Neuronal stem cell (in vitro differentiated cells): ENCODE measurements at regions not wholly inside any gene's neighbourhood (a gene's known extent, or its start where the extent isn't known, plus 50 kb on each side); places are given as distances from the start of the nearest gene placed in this dataset.

Experiments
- DNase-seq: peaks from one replicate; pipeline ENCODE4 v3.0.0-alpha.2; 2013; ENCODE audit warnings: low spot score
- H2AFZ ChIP-seq: one replicate; pipeline ENCODE4 v1.6.1; 2013; ENCODE audit warnings: mild to moderate bottlenecking, low read length, inconsistent platforms
- H2AK5ac ChIP-seq: 2 replicates; pipeline ENCODE4 v1.6.1; 2013; ENCODE audit warnings: low read depth, mild to moderate bottlenecking, inconsistent platforms, low read length, moderate library complexity, mixed read lengths
- H2BK120ac ChIP-seq: 2 replicates; pipeline ENCODE4 v1.6.1; 2013; ENCODE audit warnings: low read depth, mild to moderate bottlenecking, inconsistent platforms, low read length, moderate library complexity, mixed read lengths
- H2BK12ac ChIP-seq: one replicate; pipeline ENCODE4 v1.6.1; 2013; ENCODE audit warnings: low read length, inconsistent platforms
- H2BK15ac ChIP-seq: 2 replicates; pipeline ENCODE4 v1.6.1; 2013; ENCODE audit warnings: mild to moderate bottlenecking, low read length, inconsistent platforms, mixed read lengths
- H2BK5ac ChIP-seq: one replicate; pipeline ENCODE4 v1.6.1; 2013; ENCODE audit warnings: inconsistent platforms, mild to moderate bottlenecking, low read length, moderate library complexity
- H3K14ac ChIP-seq: one replicate; pipeline ENCODE4 v1.6.1; 2013; ENCODE audit warnings: low read length, inconsistent platforms
- H3K18ac ChIP-seq: 2 replicates; pipeline ENCODE4 v1.6.1; 2013; ENCODE audit warnings: low read length, inconsistent platforms
- H3K23ac ChIP-seq: 2 replicates; pipeline ENCODE4 v1.6.1; 2013; ENCODE audit warnings: low read depth, mild to moderate bottlenecking, mixed read lengths, low read length, inconsistent platforms; ENCODE audit not compliant: poor library complexity
- H3K27ac ChIP-seq: replicated peaks from 3 replicates; pipeline ENCODE4 v1.5.1; 2013; ENCODE audit warnings: low read length, inconsistent platforms
- H3K27me3 ChIP-seq, 3 experiments: 2 replicates each; pipeline ENCODE4 v1.6.1; 2013; ENCODE audit warnings: low read length in 3 of 3, mild to moderate bottlenecking in 2 of 3, inconsistent platforms in 1 of 3, low read depth in 1 of 3, mixed read lengths in 1 of 3, moderate library complexity in 1 of 3; ENCODE audit not compliant: control insufficient read depth in 3 of 3, insufficient read depth in 3 of 3
- H3K36me3 ChIP-seq, 2 donors: replicated peaks in 1 of 2; 2 replicates each; pipeline ENCODE4 v1.6.1; 2013; ENCODE audit warnings: low read length in 2 of 2; ENCODE audit not compliant: control insufficient read depth in 2 of 2, insufficient read depth in 2 of 2
- H3K4ac ChIP-seq: 2 replicates; pipeline ENCODE4 v1.6.1; 2013; ENCODE audit warnings: inconsistent platforms, mild to moderate bottlenecking, low read length, moderate library complexity
- H3K4me1 ChIP-seq, 2 donors: 1 replicate in 1 of 2; 2 replicates in 1 of 2; pipeline ENCODE4 v1.6.1; 2013; ENCODE audit warnings: low read length in 2 of 2, low read depth in 1 of 2; ENCODE audit not compliant: control insufficient read depth in 2 of 2, insufficient read depth in 1 of 2
- H3K4me2 ChIP-seq: one replicate; pipeline ENCODE4 v1.6.1; 2013; ENCODE audit warnings: mild to moderate bottlenecking, low read length, inconsistent platforms; ENCODE audit not compliant: insufficient read depth, poor library complexity, severe bottlenecking
- H3K4me3 ChIP-seq, 2 donors: 2 replicates each; pipeline ENCODE4 v1.5.1; 2013; ENCODE audit warnings: low read length in 2 of 2, mild to moderate bottlenecking in 2 of 2, inconsistent platforms in 1 of 2, moderate library complexity in 1 of 2
- H3K79me1 ChIP-seq: one replicate; pipeline ENCODE4 v1.6.1; 2013; ENCODE audit warnings: low read depth, mild to moderate bottlenecking, inconsistent platforms, low read length, moderate library complexity
- H3K9ac ChIP-seq: one replicate; pipeline ENCODE4 v1.6.1; 2013; ENCODE audit warnings: mild to moderate bottlenecking, low read depth, low read length, inconsistent platforms; ENCODE audit not compliant: poor library complexity
- H3K9me3 ChIP-seq, 2 donors: replicated peaks in 1 of 2; 2 replicates each; pipeline versions ENCODE3 to v1.6.1; 2013; ENCODE audit warnings: low read length in 2 of 2, mild to moderate bottlenecking in 2 of 2, inconsistent platforms in 1 of 2, low read depth in 1 of 2, mixed read lengths in 1 of 2, moderate library complexity in 1 of 2; ENCODE audit not compliant: control insufficient read depth in 2 of 2, insufficient read depth in 1 of 2
- H4K8ac ChIP-seq: one replicate; pipeline ENCODE4 v1.6.1; 2013; ENCODE audit warnings: low read depth, mild to moderate bottlenecking, inconsistent platforms, low read length, moderate library complexity
- H4K91ac ChIP-seq: one replicate; pipeline ENCODE4 v1.6.1; 2013; ENCODE audit warnings: low read length, low read depth, mild to moderate bottlenecking, inconsistent platforms; ENCODE audit not compliant: poor library complexity
- WGBS, 2 donors: extraction: QIAGEN DNeasy Blood & Tissue Kit; methylation state at CpG; one replicate each; pipeline ENCODE4 v1.1.7; 2013; ENCODE audit warnings: missing lambda C conversion rate in 2 of 2, mixed read lengths in 1 of 2; ENCODE audit not compliant: insufficient read length in 2 of 2, insufficient replicate concordance in 1 of 2; ENCODE audit errors: extremely low coverage in 2 of 2; 5-methylcytosine and 5-hydroxymethylcytosine counted together

GRCh38 chr6:164520916-164521315, 788.5 kb downstream of the C6orf118 start:
- Histone ChIP-seq H3K4ac (no peak overlapping the region), H3K79me1 (no peaks in the 10 kb centered on the region), H3K9ac (no peak overlapping the region), H2AK5ac (no peak overlapping the region), H3K9me3 (peaks cover 3 to 10% of the 10 kb centered on the region in 2 donors), H3K27ac (no peak overlapping the region), H3K14ac (no peak overlapping the region), H3K4me2 (no peak overlapping the region), H3K18ac (no peak overlapping the region), H3K23ac (no peak overlapping the region), H3K4me1 (no peaks in the 10 kb centered on the region), H3K27me3 (no peaks in the 10 kb centered on the region), H2BK12ac (no peak overlapping the region), H2BK15ac (no peak overlapping the region), H4K8ac (no peak overlapping the region), H2BK120ac (no peak overlapping the region), H3K36me3 (no peaks in the 10 kb centered on the region), H4K91ac (no peak overlapping the region), H2AFZ (no peak overlapping the region), H3K4me3 (no peak overlapping the region), H2BK5ac (no peak overlapping the region)
- DNase-seq, result no peak
- no CpG with 5 or more reads among the region's 4 CpGs for WGBS, 2 donors

GRCh38 chr6:164507206-164507940, 802.0 kb downstream of the C6orf118 start:
- Histone ChIP-seq H3K79me1 (no peaks in the 10 kb centered on the region), H2BK15ac (no peak overlapping the region), H3K4me3 (no peak overlapping the region), H3K27me3 (no peaks in the 10 kb centered on the region), H2AFZ (peak overlapping the region; percentile 13), H3K36me3 (no peaks in the 10 kb centered on the region), H3K18ac (no peak overlapping the region), H2BK120ac (no peak overlapping the region), H2BK5ac (no peak overlapping the region), H3K9ac (no peak overlapping the region), H4K8ac (no peak overlapping the region), H3K27ac (no peak overlapping the region), H3K4me2 (no peak overlapping the region), H3K23ac (no peak overlapping the region), H3K4me1 (peaks cover 0 to 2% of the 10 kb centered on the region in 2 donors), H3K9me3 (peaks cover 0 to 6% of the 10 kb centered on the region in 2 donors), H3K4ac (no peak overlapping the region), H4K91ac (no peak overlapping the region), H2AK5ac (no peak overlapping the region), H3K14ac (no peak overlapping the region), H2BK12ac (no peak overlapping the region)
- WGBS, 2 donors, result no CpG with 5 or more reads among the region's 8 CpGs
- no peak for DNase-seq

- H2BK5ac ChIP-seq, result no peak overlapping the region
- H3K9ac ChIP-seq, result no peak overlapping the region
- no peaks in the 10 kb centered on the region for H3K79me1 ChIP-seq
- H3K4me3 ChIP-seq, result no peak overlapping the region
- H3K18ac ChIP-seq, result no peak overlapping the region
- no peaks in the 10 kb centered on the region for H3K27me3 ChIP-seq
- WGBS, 2 donors, result no CpG with 5 or more reads among the region's 4 CpGs
- no peak overlapping the region for H4K91ac ChIP-seq
- H3K23ac ChIP-seq, result no peak overlapping the region
- H3K4ac ChIP-seq, result no peak overlapping the region
- no peak overlapping the region for H2BK15ac ChIP-seq
- H4K8ac ChIP-seq, result no peak overlapping the region
- no peak overlapping the region for H3K27ac ChIP-seq
- no peak overlapping the region for H2BK120ac ChIP-seq
- H3K36me3 ChIP-seq, result no peaks in the 10 kb centered on the region
- peaks cover 0 to 6% of the 10 kb centered on the region in 2 donors for H3K9me3 ChIP-seq
- no peak overlapping the region for H2BK12ac ChIP-seq
- no peak for DNase-seq
- no peak overlapping the region for H2AK5ac ChIP-seq
- no peak overlapping the region for H3K4me2 ChIP-seq
- peaks cover 0 to 2% of the 10 kb centered on the region in 2 donors for H3K4me1 ChIP-seq
- H2AFZ ChIP-seq, result no peak overlapping the region
- no peak overlapping the region for H3K14ac ChIP-seq
These were observed 804.0 kb downstream of the C6orf118 start for GRCh38 chr6:164505425-164505824.

- peaks cover 0 to 2% of the 10 kb centered on the region in 2 donors for H3K4me1 ChIP-seq
These were observed 806.6 kb downstream of the C6orf118 start for GRCh38 chr6:164502833-164503232.

More at GRCh38 chr6:164502833-164503232, 806.6 kb downstream of the C6orf118 start:
- H2BK12ac ChIP-seq, result no peak overlapping the region
- no peaks in the 10 kb centered on the region for H3K27me3 ChIP-seq
- no peak overlapping the region for H2BK120ac ChIP-seq
- H2BK15ac ChIP-seq, result no peak overlapping the region
- no peak for DNase-seq
- WGBS, 2 donors, result no CpG with 5 or more reads among the region's 6 CpGs
- H3K36me3 ChIP-seq, result no peaks in the 10 kb centered on the region
- peak overlapping the region; percentile 64 for H2AFZ ChIP-seq
- H4K91ac ChIP-seq, result no peak overlapping the region
- no peak overlapping the region for H3K4ac ChIP-seq
- no peak overlapping the region for H4K8ac ChIP-seq
- no peak overlapping the region for H2BK5ac ChIP-seq
- no peak overlapping the region for H3K4me2 ChIP-seq
- peaks cover 0 to 5% of the 10 kb centered on the region in 2 donors for H3K9me3 ChIP-seq
- no peak overlapping the region for H3K27ac ChIP-seq
- H2AK5ac ChIP-seq, result no peak overlapping the region
- no peak overlapping the region for H3K4me3 ChIP-seq
- peak overlapping the region; percentile 38 for H3K14ac ChIP-seq
- H3K79me1 ChIP-seq, result no peaks in the 10 kb centered on the region
- no peak overlapping the region for H3K18ac ChIP-seq
- no peak overlapping the region for H3K23ac ChIP-seq
- no peak overlapping the region for H3K9ac ChIP-seq
